K562 (cell line): ENCODE measurements at regions not wholly inside any gene's neighbourhood (a gene's known extent, or its start where the extent isn't known, plus 50 kb on each side); places are given as distances from the start of the nearest gene placed in this dataset.

Experiments
- ATAC-seq: fragments of 200-7000 bp; cut with Tn5 transposase; 3 replicates; pipeline ENCODE4 v1.9.1; 2020; ENCODE audit warnings: moderate library complexity
- BruUV-seq: library from RNA; stranded (reverse); fragments of 400-500 nt; replicated peaks from 2 replicates; lab custom pipeline; 2021; lab: Mats Ljungman, UMichigan
- CTCF ChIA-PET: fragments of 300-600 bp; formaldehyde crosslinking; extraction: SDS; loops from one replicate; lab custom pipeline; 2021; ENCODE audit warnings: low intra/inter-chr PET ratio; lab: Yijun Ruan, JAX
- POLR2A ChIA-PET: fragments of 300-600, 350-650 bp; sonication (Branson Sonifier 250); formaldehyde crosslinking; extraction: SDS; loops from one replicate; lab custom pipeline; 2021; ENCODE audit warnings: antibody characterized with exemption, inconsistent platforms; lab: Yijun Ruan, JAX
- DNase-seq, 4 experiments: peaks; one replicate each; pipeline versions ENCODE4 v3.0.0 to v3.0.0-alpha.2; 2011 to 2018; ENCODE audit warnings: low spot score in 3 of 4, mixed read lengths in 3 of 4; ENCODE audit errors: extremely low read depth in 1 of 4
- FAIRE-seq: peaks from 2 replicates; lab custom pipeline; 2011; peaks lifted over from hg19 to GRCh38; lab: Jason Lieb, UNC
- H2AFZ ChIP-seq: 2 replicates; pipeline ENCODE4 v1.6.0; 2011; ENCODE audit warnings: low read depth, low read length, control low read depth, inconsistent platforms
- H3K27ac ChIP-seq: fragments of 200-600 bp; 3 replicates; pipeline ENCODE4 v1.8.0; 2011; ENCODE audit warnings: low read depth, mild to moderate bottlenecking, control low read depth, inconsistent platforms, low read length, moderate library complexity, mixed read lengths; ENCODE audit errors: extremely low read depth
- H3K27me3 ChIP-seq, 2 experiments: fragments of 300-600 bp in 1 of 2; 2 replicates in 1 of 2; 3 replicates in 1 of 2; pipeline versions ENCODE4 v1.6.0 to v1.8.0; 2011; ENCODE audit warnings: inconsistent platforms in 2 of 2, low read length in 2 of 2, mild to moderate bottlenecking in 1 of 2, mixed read lengths in 1 of 2, moderate library complexity in 1 of 2; ENCODE audit not compliant: control insufficient read depth in 2 of 2, insufficient read depth in 2 of 2
- H3K36me3 ChIP-seq: fragments of 300-600 bp; 3 replicates; pipeline ENCODE4 v1.8.0; 2011; ENCODE audit warnings: mild to moderate bottlenecking, low read length, inconsistent platforms; ENCODE audit not compliant: control insufficient read depth, insufficient read depth
- H3K4me1 ChIP-seq, 2 experiments: fragments of 200-600 bp in 1 of 2; replicated peaks in 1 of 2; 2 replicates in 1 of 2; 3 replicates in 1 of 2; pipeline versions ENCODE4 v1.5.1 to v1.8.0; 2011; ENCODE audit warnings: inconsistent platforms in 2 of 2, low read length in 2 of 2, mild to moderate bottlenecking in 1 of 2, mixed read lengths in 1 of 2, moderate library complexity in 1 of 2; ENCODE audit not compliant: control insufficient read depth in 2 of 2, insufficient read depth in 2 of 2
- H3K4me2 ChIP-seq: 2 replicates; pipeline ENCODE4 v1.6.1; 2011; ENCODE audit warnings: low read length, control low read depth, inconsistent platforms, mixed read lengths; ENCODE audit not compliant: insufficient read depth
- H3K4me3 ChIP-seq: fragments of 200-600 bp; sonication (generic), shearing (Covaris generic); 2 replicates; pipeline ENCODE4 v1.5.1; 2016; ENCODE audit warnings: control low read depth, inconsistent platforms
- H3K79me2 ChIP-seq: fragments of 200-600 bp; 3 replicates; pipeline ENCODE4 v1.8.0; 2011; ENCODE audit warnings: low read length, inconsistent platforms; ENCODE audit not compliant: control insufficient read depth, insufficient read depth
- H3K9ac ChIP-seq, 2 experiments: 2 replicates each; pipeline versions ENCODE4 v1.6.0 to v1.6.1; 2011; ENCODE audit warnings: low read depth in 2 of 2, low read length in 2 of 2, control low read depth in 1 of 2, inconsistent platforms in 1 of 2, mild to moderate bottlenecking in 1 of 2, mixed read lengths in 1 of 2; ENCODE audit not compliant: insufficient read depth in 1 of 2
- H3K9me1 ChIP-seq: one replicate; pipeline ENCODE4 v1.6.0; 2011; ENCODE audit warnings: inconsistent platforms, mild to moderate bottlenecking, low read length, moderate library complexity; ENCODE audit not compliant: control insufficient read depth, insufficient read depth
- H3K9me3 ChIP-seq: replicated peaks from 2 replicates; pipeline ENCODE4 v1.5.1; 2011; ENCODE audit warnings: low read depth, low read length, inconsistent platforms; ENCODE audit not compliant: control insufficient read depth, insufficient read depth
- H4K20me1 ChIP-seq: replicated peaks from 2 replicates; pipeline ENCODE4 v1.6.1; 2011; ENCODE audit warnings: low read length, inconsistent platforms, mixed read lengths; ENCODE audit not compliant: control insufficient read depth, insufficient read depth
- ADNP ChIP-seq: fragments of 200-800 bp; sonication (Bioruptor generic); IDR thresholded peaks from 2 replicates; pipeline ENCODE4 v1.6.1; 2016; ENCODE audit warnings: missing genetic modification characterization, missing compliant biosample characterization
- CBX8 ChIP-seq: fragments of 200-600 bp; sonication (generic); IDR thresholded peaks from 2 replicates; pipeline ENCODE4 v1.6.1; 2012; ENCODE audit warnings: borderline replicate concordance, mixed run types, low read depth, mild to moderate bottlenecking, moderate library complexity, mixed read lengths, low read length, control low read depth, inconsistent platforms; ENCODE audit not compliant: poor library complexity, severe bottlenecking; ENCODE audit errors: extremely low read depth
- KAT2B ChIP-seq: IDR thresholded peaks from one replicate; pipeline ENCODE4 v1.6.1; 2012; ENCODE audit warnings: low read depth, mild to moderate bottlenecking, control low read depth, inconsistent platforms, low read length, moderate library complexity
- NFXL1 ChIP-seq: fragments of 450-650 bp; formaldehyde crosslinking; IDR thresholded peaks from 2 replicates; pipeline ENCODE4 v1.4.0; 2021; ENCODE audit warnings: mild to moderate bottlenecking
- RBM17 ChIP-seq: fragments of 200-400 bp; formaldehyde crosslinking; IDR thresholded peaks from 2 replicates; pipeline ENCODE4 v1.6.1; 2017; ENCODE audit warnings: low read depth, mild to moderate bottlenecking, low read length, borderline replicate concordance
- SP2 ChIP-seq: IDR thresholded peaks from 2 replicates; pipeline ENCODE4 v1.6.1; 2011; ENCODE audit warnings: mild to moderate bottlenecking, low read depth, low read length, moderate library complexity; ENCODE audit not compliant: poor library complexity, severe bottlenecking; ENCODE audit errors: extremely low read depth
- SRSF1 ChIP-seq: fragments of 200-400 bp; formaldehyde crosslinking; IDR thresholded peaks from 2 replicates; pipeline ENCODE4 v1.6.1; 2017; ENCODE audit warnings: mild to moderate bottlenecking, low read depth, low read length, moderate library complexity
- TAF9B ChIP-seq: fragments of 450-650 bp; IDR thresholded peaks from 2 replicates; pipeline ENCODE4 v1.6.1; 2018; ENCODE audit warnings: mild to moderate bottlenecking; ENCODE audit not compliant: partially characterized antibody
- TOE1 ChIP-seq, 2 experiments: fragments of 450-650 bp in 1 of 2; sonication (generic) in 1 of 2; formaldehyde crosslinking in 1 of 2; IDR thresholded peaks; 2 replicates each; pipeline versions ENCODE4 v1.7.1 to v1.8.0; 2016 to 2022; ENCODE audit warnings: borderline replicate concordance in 2 of 2, mild to moderate bottlenecking in 2 of 2, antibody characterized with exemption in 1 of 2, inconsistent platforms in 1 of 2, low read depth in 1 of 2, missing genetic modification reagents in 1 of 2, moderate library complexity in 1 of 2
- YY1 ChIP-seq, 3 experiments: IDR thresholded peaks; 2 replicates each; pipeline ENCODE4 v1.6.1; 2011; ENCODE audit warnings: low read length in 2 of 3, mild to moderate bottlenecking in 2 of 3, moderate library complexity in 2 of 3, borderline replicate concordance in 1 of 3, control low read depth in 1 of 3, low read depth in 1 of 3; ENCODE audit not compliant: insufficient read depth in 3 of 3, insufficient replicate concordance in 2 of 3, control insufficient read depth in 1 of 3, insufficient read length in 1 of 3; ENCODE audit errors: extremely low read depth in 1 of 3
- ZEB2 ChIP-seq: fragments of 450-650 bp; IDR thresholded peaks from 2 replicates; pipeline ENCODE4 v1.6.1; 2016
- WGBS: fragments of 100-300 bp; shearing (Covaris generic); methylation state at CpG from one replicate; pipeline ENCODE4 v1.1.6; 2016; ENCODE audit warnings: low coverage, mixed read lengths; ENCODE audit not compliant: insufficient coverage; ENCODE audit errors: missing lambda C conversion rate; 5-methylcytosine and 5-hydroxymethylcytosine counted together
- in situ Hi-C: fragments of 300-500 bp; cut with MboI; formaldehyde crosslinking; loops from 4 replicates; pipeline ENCODE4 v1.15.0; 2018; ENCODE audit warnings: inconsistent platforms, mixed read lengths
- intact Hi-C: fragments of 100-400 bp; cut with micrococcal nuclease; formaldehyde crosslinking; loops from 2 replicates; pipeline ENCODE4 v1.14.2; 2022
- TF ChIP-seq, protein P1 (sequence below): fragments of 450-650 bp; IDR thresholded peaks from 2 replicates; pipeline ENCODE4 v1.6.1; 2016; ENCODE audit warnings: missing biosample characterization, missing genetic modification characterization
- TF ChIP-seq, protein P2 (sequence below): sonication (generic); formaldehyde crosslinking; IDR thresholded peaks from 2 replicates; pipeline ENCODE4 v1.9.0; 2022; ENCODE audit warnings: mild to moderate bottlenecking, missing genetic modification reagents

DNA sequence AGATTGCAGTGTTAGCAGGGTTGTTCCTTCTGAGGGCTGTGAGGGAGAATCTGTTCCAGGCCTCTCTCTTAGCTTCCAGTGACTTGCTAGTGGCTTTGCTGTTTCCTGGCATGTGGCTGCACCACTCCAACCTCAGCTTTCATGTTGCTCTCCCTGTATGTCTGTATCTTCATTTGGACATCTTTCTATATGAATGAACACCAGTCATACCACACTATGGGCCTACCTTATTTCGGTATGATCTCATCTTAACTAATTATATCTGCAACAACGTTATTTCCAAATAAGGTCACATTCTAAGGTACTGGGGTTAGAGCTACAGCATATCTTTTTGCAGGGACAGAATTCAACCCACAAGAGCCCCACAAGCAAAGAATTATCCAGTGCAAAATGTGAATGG is 356.7 kb upstream of the UMPS start:
- H3K9me3 ChIP-seq: no peaks in the 10 kb centered on the region
- ChIA-PET CTCF (no interaction called here), POLR2A (no interaction called here)
- no peaks in the 10 kb centered on the region for H3K9me1 ChIP-seq
- H3K27me3 ChIP-seq: no peaks in the 10 kb centered on the region
- H3K4me1 ChIP-seq: no peaks in the 10 kb centered on the region
- DNase-seq: no peak
- H3K36me3 ChIP-seq: no peaks in the 10 kb centered on the region
- H3K9ac ChIP-seq: no peak overlapping the region
- intact Hi-C loops (no loop called here), in situ Hi-C loops (no loop called here)
- no peak overlapping the region for H2AFZ ChIP-seq
- TF ChIP-seq ADNP (tag) (no peak), RBM17 (no peak), ZEB2 (no peak), KAT2B (no peak), TOE1 (IDR thresholded peaks at IDR 0.05; ENCODE audit: borderline replicate concordance) (no peak), TOE1 (CRISPR knock-in tag; IDR thresholded peaks at IDR 0.05; ENCODE audit: borderline replicate concordance, low read depth) (no peak), CBX8 (no peak), SP2 (no peak), SRSF1 (no peak), NFXL1 (no peak), YY1 (IDR thresholded peaks at IDR 0.05; ENCODE audit: borderline replicate concordance in 1 of 3, control insufficient read depth in 1 of 3, extremely low read depth in 1 of 3, insufficient read depth in 3 of 3, insufficient read length in 1 of 3, insufficient replicate concordance in 2 of 3, low read depth in 1 of 3, low read length in 2 of 3) (no peak), TAF9B (no peak)
- TF ChIP-seq, protein P1, sequence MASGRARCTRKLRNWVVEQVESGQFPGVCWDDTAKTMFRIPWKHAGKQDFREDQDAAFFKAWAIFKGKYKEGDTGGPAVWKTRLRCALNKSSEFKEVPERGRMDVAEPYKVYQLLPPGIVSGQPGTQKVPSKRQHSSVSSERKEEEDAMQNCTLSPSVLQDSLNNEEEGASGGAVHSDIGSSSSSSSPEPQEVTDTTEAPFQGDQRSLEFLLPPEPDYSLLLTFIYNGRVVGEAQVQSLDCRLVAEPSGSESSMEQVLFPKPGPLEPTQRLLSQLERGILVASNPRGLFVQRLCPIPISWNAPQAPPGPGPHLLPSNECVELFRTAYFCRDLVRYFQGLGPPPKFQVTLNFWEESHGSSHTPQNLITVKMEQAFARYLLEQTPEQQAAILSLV (tag): no peak
- TF ChIP-seq, protein P2, sequence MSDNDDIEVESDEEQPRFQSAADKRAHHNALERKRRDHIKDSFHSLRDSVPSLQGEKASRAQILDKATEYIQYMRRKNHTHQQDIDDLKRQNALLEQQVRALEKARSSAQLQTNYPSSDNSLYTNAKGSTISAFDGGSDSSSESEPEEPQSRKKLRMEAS (CRISPR knock-in tag): no peak
- no peak for ATAC-seq
- no peaks in the 10 kb centered on the region for H3K79me2 ChIP-seq
- H3K4me2 ChIP-seq: no peak overlapping the region
- H3K4me3 ChIP-seq: no peak overlapping the region
- no TSS peak for BruUV-seq
- WGBS: 0% methylated on average over 2 of the region's 2 CpGs
- no peak for FAIRE-seq
- H3K27ac ChIP-seq: no peak overlapping the region
- no peaks in the 10 kb centered on the region for H4K20me1 ChIP-seq
